K562 (cell line): ENCODE measurements at regions not wholly inside any gene's neighbourhood (a gene's known extent, or its start where the extent isn't known, plus 50 kb on each side); places are given as distances from the start of the nearest gene placed in this dataset.

Source experiments
- ATAC-seq: fragments of 200-7000 bp; cut with Tn5 transposase; 3 replicates; pipeline ENCODE4 v1.9.1; 2020; ENCODE audit warnings: moderate library complexity
- BruUV-seq: library from RNA; stranded (reverse); fragments of 400-500 nt; replicated peaks from 2 replicates; lab custom pipeline; 2021; lab: Mats Ljungman, UMichigan
- CTCF ChIA-PET: fragments of 300-600 bp; formaldehyde crosslinking; extraction: SDS; loops from one replicate; lab custom pipeline; 2021; ENCODE audit warnings: low intra/inter-chr PET ratio; lab: Yijun Ruan, JAX
- POLR2A ChIA-PET: fragments of 300-600, 350-650 bp; sonication (Branson Sonifier 250); formaldehyde crosslinking; extraction: SDS; loops from one replicate; lab custom pipeline; 2021; ENCODE audit warnings: antibody characterized with exemption, inconsistent platforms; lab: Yijun Ruan, JAX
- DNase-seq, 4 experiments: peaks; one replicate each; pipeline versions ENCODE4 v3.0.0 to v3.0.0-alpha.2; 2011 to 2018; ENCODE audit warnings: low spot score in 3 of 4, mixed read lengths in 3 of 4; ENCODE audit errors: extremely low read depth in 1 of 4
- FAIRE-seq: peaks from 2 replicates; lab custom pipeline; 2011; peaks lifted over from hg19 to GRCh38; lab: Jason Lieb, UNC
- H2AFZ ChIP-seq: 2 replicates; pipeline ENCODE4 v1.6.0; 2011; ENCODE audit warnings: low read depth, low read length, control low read depth, inconsistent platforms
- H3K27ac ChIP-seq: fragments of 200-600 bp; 3 replicates; pipeline ENCODE4 v1.8.0; 2011; ENCODE audit warnings: low read depth, mild to moderate bottlenecking, control low read depth, inconsistent platforms, low read length, moderate library complexity, mixed read lengths; ENCODE audit errors: extremely low read depth
- H3K27me3 ChIP-seq, 2 experiments: fragments of 300-600 bp in 1 of 2; 2 replicates in 1 of 2; 3 replicates in 1 of 2; pipeline versions ENCODE4 v1.6.0 to v1.8.0; 2011; ENCODE audit warnings: inconsistent platforms in 2 of 2, low read length in 2 of 2, mild to moderate bottlenecking in 1 of 2, mixed read lengths in 1 of 2, moderate library complexity in 1 of 2; ENCODE audit not compliant: control insufficient read depth in 2 of 2, insufficient read depth in 2 of 2
- H3K36me3 ChIP-seq: fragments of 300-600 bp; 3 replicates; pipeline ENCODE4 v1.8.0; 2011; ENCODE audit warnings: mild to moderate bottlenecking, low read length, inconsistent platforms; ENCODE audit not compliant: control insufficient read depth, insufficient read depth
- H3K4me1 ChIP-seq, 2 experiments: fragments of 200-600 bp in 1 of 2; replicated peaks in 1 of 2; 2 replicates in 1 of 2; 3 replicates in 1 of 2; pipeline versions ENCODE4 v1.5.1 to v1.8.0; 2011; ENCODE audit warnings: inconsistent platforms in 2 of 2, low read length in 2 of 2, mild to moderate bottlenecking in 1 of 2, mixed read lengths in 1 of 2, moderate library complexity in 1 of 2; ENCODE audit not compliant: control insufficient read depth in 2 of 2, insufficient read depth in 2 of 2
- H3K4me2 ChIP-seq: 2 replicates; pipeline ENCODE4 v1.6.1; 2011; ENCODE audit warnings: low read length, control low read depth, inconsistent platforms, mixed read lengths; ENCODE audit not compliant: insufficient read depth
- H3K4me3 ChIP-seq: fragments of 200-600 bp; sonication (generic), shearing (Covaris generic); 2 replicates; pipeline ENCODE4 v1.5.1; 2016; ENCODE audit warnings: control low read depth, inconsistent platforms
- H3K79me2 ChIP-seq: fragments of 200-600 bp; 3 replicates; pipeline ENCODE4 v1.8.0; 2011; ENCODE audit warnings: low read length, inconsistent platforms; ENCODE audit not compliant: control insufficient read depth, insufficient read depth
- H3K9ac ChIP-seq, 2 experiments: 2 replicates each; pipeline versions ENCODE4 v1.6.0 to v1.6.1; 2011; ENCODE audit warnings: low read depth in 2 of 2, low read length in 2 of 2, control low read depth in 1 of 2, inconsistent platforms in 1 of 2, mild to moderate bottlenecking in 1 of 2, mixed read lengths in 1 of 2; ENCODE audit not compliant: insufficient read depth in 1 of 2
- H3K9me1 ChIP-seq: one replicate; pipeline ENCODE4 v1.6.0; 2011; ENCODE audit warnings: inconsistent platforms, mild to moderate bottlenecking, low read length, moderate library complexity; ENCODE audit not compliant: control insufficient read depth, insufficient read depth
- H3K9me3 ChIP-seq: replicated peaks from 2 replicates; pipeline ENCODE4 v1.5.1; 2011; ENCODE audit warnings: low read depth, low read length, inconsistent platforms; ENCODE audit not compliant: control insufficient read depth, insufficient read depth
- H4K20me1 ChIP-seq: replicated peaks from 2 replicates; pipeline ENCODE4 v1.6.1; 2011; ENCODE audit warnings: low read length, inconsistent platforms, mixed read lengths; ENCODE audit not compliant: control insufficient read depth, insufficient read depth
- CBX2 ChIP-seq: fragments of 200-600 bp; sonication (generic); IDR thresholded peaks from one replicate; pipeline ENCODE4 v1.6.1; 2012; ENCODE audit warnings: mild to moderate bottlenecking, low read length, inconsistent platforms; ENCODE audit not compliant: insufficient read depth, poor library complexity, severe bottlenecking
- RNF2 ChIP-seq: sonication (generic); IDR thresholded peaks from 2 replicates; pipeline ENCODE4 v1.6.1; 2016
- SAP30 ChIP-seq: fragments of 200-600 bp; sonication (generic); IDR thresholded peaks from 2 replicates; pipeline ENCODE4 v1.6.1; 2012; ENCODE audit warnings: borderline replicate concordance, low read depth, mild to moderate bottlenecking, moderate library complexity, low read length, control low read depth, inconsistent platforms; ENCODE audit not compliant: insufficient read depth, poor library complexity, severe bottlenecking
- ZKSCAN1 ChIP-seq: fragments of 150-350 bp; IDR thresholded peaks from 2 replicates; pipeline ENCODE4 v1.6.1; 2016; ENCODE audit warnings: low read depth, low read length
- ZNF512 ChIP-seq: IDR thresholded peaks from 2 replicates; pipeline ENCODE4 v1.6.1; 2016; ENCODE audit warnings: missing genetic modification characterization, missing compliant biosample characterization
- WGBS: fragments of 100-300 bp; shearing (Covaris generic); methylation state at CpG from one replicate; pipeline ENCODE4 v1.1.6; 2016; ENCODE audit warnings: low coverage, mixed read lengths; ENCODE audit not compliant: insufficient coverage; ENCODE audit errors: missing lambda C conversion rate; 5-methylcytosine and 5-hydroxymethylcytosine counted together
- in situ Hi-C: fragments of 300-500 bp; cut with MboI; formaldehyde crosslinking; loops from 4 replicates; pipeline ENCODE4 v1.15.0; 2018; ENCODE audit warnings: inconsistent platforms, mixed read lengths
- intact Hi-C: fragments of 100-400 bp; cut with micrococcal nuclease; formaldehyde crosslinking; loops from 2 replicates; pipeline ENCODE4 v1.14.2; 2022

GRCh38 chr16:46427340-46428107 is 193.7 kb downstream of the SHCBP1 start:
- WGBS = 10% methylated on average over 41 of the region's 48 CpGs
- no peaks in the 10 kb centered on the region for H3K9me1 ChIP-seq
- no peaks in the 10 kb centered on the region for H3K9me3 ChIP-seq
- no TSS peak for BruUV-seq
- peaks cover 0 to 12% of the 10 kb centered on the region in 2 experiments; a peak in 1 of 5 replicates for H3K4me1 ChIP-seq
- CTCF ChIA-PET = no interaction called here
- H2AFZ ChIP-seq = no peak overlapping the region
- no peak overlapping the region for H3K4me2 ChIP-seq
- in situ Hi-C loops (no loop called here), intact Hi-C loops (no loop called here)
- no peaks in the 10 kb centered on the region for H4K20me1 ChIP-seq
- H3K36me3 ChIP-seq = no peaks in the 10 kb centered on the region
- ATAC-seq = no peak
- no peaks in the 10 kb centered on the region for H3K79me2 ChIP-seq
- TF ChIP-seq CBX2 (peak; percentile 56), ZKSCAN1 (no peak)
- FAIRE-seq = no peak
- peaks cover 12 to 19% of the 10 kb centered on the region in 2 experiments; a peak in 2 of 5 replicates for H3K27me3 ChIP-seq
- H3K27ac ChIP-seq = no peak overlapping the region
- DNase-seq = peak in 1 of 4 experiments; percentile 1
- H3K9ac ChIP-seq = no peak overlapping the region; a peak in 1 of 4 replicates
- POLR2A ChIA-PET = no interaction called here
- H3K4me3 ChIP-seq = no peak overlapping the region

GRCh38 chr16:46426336-46426735 is 194.8 kb downstream of the SHCBP1 start:
- no peak overlapping the region for H3K27ac ChIP-seq
- no peak for TF ChIP-seq RNF2
- peak; percentile 84 for TF ChIP-seq ZNF512 (tag)
- no peak for TF ChIP-seq SAP30
- FAIRE-seq (no peak), ATAC-seq (no peak), DNase-seq (no peak)
- intact Hi-C loops (no loop called here), in situ Hi-C loops (no loop called here)
- no peak overlapping the region for H2AFZ ChIP-seq
- no peaks in the 10 kb centered on the region for H3K79me2 ChIP-seq
- no peaks in the 10 kb centered on the region for H3K36me3 ChIP-seq
- no TSS peak for BruUV-seq
- no peak overlapping the region for H3K9ac ChIP-seq
- ChIA-PET CTCF (no interaction called here), POLR2A (no interaction called here)
- 0% methylated on average over 1 of the region's 1 CpG for WGBS
- no peaks in the 10 kb centered on the region for H4K20me1 ChIP-seq
- no peaks in the 10 kb centered on the region for H3K9me3 ChIP-seq
- no peak overlapping the region for H3K4me3 ChIP-seq
- no peaks in the 10 kb centered on the region for H3K9me1 ChIP-seq
- no peak overlapping the region for H3K4me2 ChIP-seq
- peaks cover 12 to 19% of the 10 kb centered on the region in 2 experiments; a peak in 2 of 5 replicates for H3K27me3 ChIP-seq
- H3K4me1 ChIP-seq = peaks cover 0 to 12% of the 10 kb centered on the region in 2 experiments; a peak in 1 of 5 replicates
